HepG2 (cell line): ENCODE measurements at regions not wholly inside any gene's neighbourhood (a gene's known extent, or its start where the extent isn't known, plus 50 kb on each side); places are given as distances from the start of the nearest gene placed in this dataset.
"Not testable (repeated sequence)": the region's sequence is repeated elsewhere in the genome, so short reads cannot be mapped to it uniquely, and the experiment has no call there.

Experiments
- ARID2 ChIP-seq: sonication (generic); formaldehyde crosslinking; IDR thresholded peaks from 2 replicates; pipeline ENCODE4 v1.8.1; 2022; ENCODE audit warnings: mild to moderate bottlenecking, missing genetic modification reagents, borderline replicate concordance
- CTCF ChIP-seq: sonication (generic); formaldehyde crosslinking; IDR thresholded peaks from 2 replicates; pipeline ENCODE4 v1.5.0; 2020; ENCODE audit warnings: mild to moderate bottlenecking, missing genetic modification reagents, moderate library complexity
- NFYB ChIP-seq: sonication (generic); formaldehyde crosslinking; IDR thresholded peaks from 2 replicates; pipeline ENCODE4 v1.4.0; 2020; ENCODE audit warnings: missing genetic modification reagents
- POLR2A ChIP-seq, 2 experiments: IDR thresholded peaks; 2 replicates each; pipeline ENCODE4 v1.6.1; 2011; ENCODE audit warnings: low read depth in 2 of 2, low read length in 2 of 2, mild to moderate bottlenecking in 1 of 2, moderate library complexity in 1 of 2; ENCODE audit not compliant: insufficient read depth in 1 of 2
- POLR2AphosphoS5 ChIP-seq: IDR thresholded peaks from 2 replicates; pipeline ENCODE4 v1.6.1; 2012; ENCODE audit warnings: low read depth, low read length
- RAD21 ChIP-seq: fragments of 450-650 bp; formaldehyde crosslinking; IDR thresholded peaks from 2 replicates; pipeline ENCODE4 v1.5.0; 2020; ENCODE audit warnings: mild to moderate bottlenecking
- RXRA ChIP-seq: sonication (generic); formaldehyde crosslinking; IDR thresholded peaks from 2 replicates; pipeline ENCODE4 v1.5.1; 2020; ENCODE audit warnings: missing genetic modification reagents
- TBL1XR1 ChIP-seq: fragments of 150-350 bp; IDR thresholded peaks from 2 replicates; pipeline ENCODE4 v1.6.1; 2014; ENCODE audit warnings: borderline replicate concordance, low read length; ENCODE audit not compliant: partially characterized antibody
- ZNF180 ChIP-seq: sonication (generic); formaldehyde crosslinking; IDR thresholded peaks from 2 replicates; pipeline ENCODE4 v1.4.0; 2020; ENCODE audit warnings: low read depth, missing genetic modification reagents, borderline replicate concordance
- TF ChIP-seq, protein P1 (sequence below): sonication (generic); formaldehyde crosslinking; IDR thresholded peaks from 2 replicates; pipeline ENCODE4 v1.4.0; 2020; ENCODE audit warnings: missing genetic modification reagents
- TF ChIP-seq, protein P2 (sequence below): sonication (generic); formaldehyde crosslinking; IDR thresholded peaks from 2 replicates; pipeline ENCODE4 v1.4.0; 2020; ENCODE audit warnings: missing genetic modification reagents

DNA sequence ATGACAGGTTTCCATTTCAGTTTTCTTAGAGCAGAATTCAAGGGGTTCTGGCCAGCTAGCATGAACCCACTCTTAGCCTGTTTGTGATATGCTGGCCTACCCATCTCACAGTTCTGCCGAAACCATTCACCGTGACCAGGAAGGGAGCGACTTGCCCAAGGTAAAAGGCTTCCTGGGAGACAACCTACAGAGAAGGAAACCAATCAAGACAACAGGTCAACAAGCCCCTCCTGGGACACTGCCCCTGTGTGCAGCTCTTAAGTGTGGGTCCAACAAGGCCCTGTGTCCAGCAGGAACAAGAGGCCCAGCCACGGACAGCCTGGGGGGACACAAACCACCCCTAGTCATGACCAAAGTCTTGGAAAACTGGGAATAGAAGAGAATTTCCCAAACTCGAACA lies 94.7 kb downstream of the SHANK2 start:
- TF ChIP-seq, protein P1, sequence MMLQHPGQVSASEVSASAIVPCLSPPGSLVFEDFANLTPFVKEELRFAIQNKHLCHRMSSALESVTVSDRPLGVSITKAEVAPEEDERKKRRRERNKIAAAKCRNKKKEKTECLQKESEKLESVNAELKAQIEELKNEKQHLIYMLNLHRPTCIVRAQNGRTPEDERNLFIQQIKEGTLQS (CRISPR knock-in tag), result not testable (repeated sequence)
- TF ChIP-seq POLR2AphosphoS5; RAD21 (CRISPR knock-in tag); CTCF (CRISPR knock-in tag); POLR2A (IDR thresholded peaks at IDR 0.05; ENCODE audit: insufficient read depth in 1 of 2, low read depth in 2 of 2, low read length in 2 of 2); NFYB; RXRA (CRISPR knock-in tag); ZNF180 (CRISPR knock-in tag); ARID2 (CRISPR knock-in tag); TBL1XR1: not testable (repeated sequence)
- TF ChIP-seq, protein P2, sequence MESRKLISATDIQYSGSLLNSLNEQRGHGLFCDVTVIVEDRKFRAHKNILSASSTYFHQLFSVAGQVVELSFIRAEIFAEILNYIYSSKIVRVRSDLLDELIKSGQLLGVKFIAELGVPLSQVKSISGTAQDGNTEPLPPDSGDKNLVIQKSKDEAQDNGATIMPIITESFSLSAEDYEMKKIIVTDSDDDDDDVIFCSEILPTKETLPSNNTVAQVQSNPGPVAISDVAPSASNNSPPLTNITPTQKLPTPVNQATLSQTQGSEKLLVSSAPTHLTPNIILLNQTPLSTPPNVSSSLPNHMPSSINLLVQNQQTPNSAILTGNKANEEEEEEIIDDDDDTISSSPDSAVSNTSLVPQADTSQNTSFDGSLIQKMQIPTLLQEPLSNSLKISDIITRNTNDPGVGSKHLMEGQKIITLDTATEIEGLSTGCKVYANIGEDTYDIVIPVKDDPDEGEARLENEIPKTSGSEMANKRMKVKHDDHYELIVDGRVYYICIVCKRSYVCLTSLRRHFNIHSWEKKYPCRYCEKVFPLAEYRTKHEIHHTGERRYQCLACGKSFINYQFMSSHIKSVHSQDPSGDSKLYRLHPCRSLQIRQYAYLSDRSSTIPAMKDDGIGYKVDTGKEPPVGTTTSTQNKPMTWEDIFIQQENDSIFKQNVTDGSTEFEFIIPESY (CRISPR knock-in tag), result not testable (repeated sequence)
